GM12864 (cell line): ENCODE measurements at regions not wholly inside any gene's neighbourhood (a gene's known extent, or its start where the extent isn't known, plus 50 kb on each side); places are given as distances from the start of the nearest gene placed in this dataset.

Experiments used
- DNase-seq: peaks from one replicate; pipeline ENCODE4 v3.0.0-alpha.2; 2011; ENCODE audit warnings: low read depth
- H3K4me3 ChIP-seq: 2 replicates; pipeline ENCODE4 v1.5.1; 2011; ENCODE audit warnings: mild to moderate bottlenecking, low read depth, low read length, control low read depth
- TF ChIP-seq, protein P1 (sequence below): IDR thresholded peaks from 2 replicates; pipeline ENCODE4 v1.5.1; 2011; ENCODE audit warnings: low read depth, mild to moderate bottlenecking, moderate library complexity, low read length, control low read depth, inconsistent platforms; ENCODE audit errors: missing control alignments

DNA sequence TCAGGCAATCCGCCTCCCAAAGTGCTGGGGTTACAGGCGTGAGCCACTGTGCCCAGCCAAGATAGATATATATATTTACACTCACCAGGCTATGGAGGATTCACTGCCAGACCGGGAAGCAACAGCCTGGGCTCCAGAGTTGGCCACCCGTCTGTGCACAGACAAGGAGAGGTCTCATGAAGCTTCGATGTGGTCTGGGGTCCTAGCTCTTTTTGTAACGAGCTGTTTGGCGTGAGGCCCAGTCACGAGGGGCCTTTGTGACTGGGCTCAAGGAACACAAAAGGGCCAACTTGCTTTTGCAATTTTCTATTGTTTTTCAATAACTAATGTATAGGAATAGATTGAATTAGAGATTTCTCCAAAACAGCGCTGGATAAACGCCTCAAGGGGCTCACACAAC, 77.6 kb upstream of the EIF5 start:
- TF ChIP-seq, protein P1, sequence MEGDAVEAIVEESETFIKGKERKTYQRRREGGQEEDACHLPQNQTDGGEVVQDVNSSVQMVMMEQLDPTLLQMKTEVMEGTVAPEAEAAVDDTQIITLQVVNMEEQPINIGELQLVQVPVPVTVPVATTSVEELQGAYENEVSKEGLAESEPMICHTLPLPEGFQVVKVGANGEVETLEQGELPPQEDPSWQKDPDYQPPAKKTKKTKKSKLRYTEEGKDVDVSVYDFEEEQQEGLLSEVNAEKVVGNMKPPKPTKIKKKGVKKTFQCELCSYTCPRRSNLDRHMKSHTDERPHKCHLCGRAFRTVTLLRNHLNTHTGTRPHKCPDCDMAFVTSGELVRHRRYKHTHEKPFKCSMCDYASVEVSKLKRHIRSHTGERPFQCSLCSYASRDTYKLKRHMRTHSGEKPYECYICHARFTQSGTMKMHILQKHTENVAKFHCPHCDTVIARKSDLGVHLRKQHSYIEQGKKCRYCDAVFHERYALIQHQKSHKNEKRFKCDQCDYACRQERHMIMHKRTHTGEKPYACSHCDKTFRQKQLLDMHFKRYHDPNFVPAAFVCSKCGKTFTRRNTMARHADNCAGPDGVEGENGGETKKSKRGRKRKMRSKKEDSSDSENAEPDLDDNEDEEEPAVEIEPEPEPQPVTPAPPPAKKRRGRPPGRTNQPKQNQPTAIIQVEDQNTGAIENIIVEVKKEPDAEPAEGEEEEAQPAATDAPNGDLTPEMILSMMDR: no peak
- H3K4me3 ChIP-seq: no peak overlapping the region
- no peak for DNase-seq

DNA sequence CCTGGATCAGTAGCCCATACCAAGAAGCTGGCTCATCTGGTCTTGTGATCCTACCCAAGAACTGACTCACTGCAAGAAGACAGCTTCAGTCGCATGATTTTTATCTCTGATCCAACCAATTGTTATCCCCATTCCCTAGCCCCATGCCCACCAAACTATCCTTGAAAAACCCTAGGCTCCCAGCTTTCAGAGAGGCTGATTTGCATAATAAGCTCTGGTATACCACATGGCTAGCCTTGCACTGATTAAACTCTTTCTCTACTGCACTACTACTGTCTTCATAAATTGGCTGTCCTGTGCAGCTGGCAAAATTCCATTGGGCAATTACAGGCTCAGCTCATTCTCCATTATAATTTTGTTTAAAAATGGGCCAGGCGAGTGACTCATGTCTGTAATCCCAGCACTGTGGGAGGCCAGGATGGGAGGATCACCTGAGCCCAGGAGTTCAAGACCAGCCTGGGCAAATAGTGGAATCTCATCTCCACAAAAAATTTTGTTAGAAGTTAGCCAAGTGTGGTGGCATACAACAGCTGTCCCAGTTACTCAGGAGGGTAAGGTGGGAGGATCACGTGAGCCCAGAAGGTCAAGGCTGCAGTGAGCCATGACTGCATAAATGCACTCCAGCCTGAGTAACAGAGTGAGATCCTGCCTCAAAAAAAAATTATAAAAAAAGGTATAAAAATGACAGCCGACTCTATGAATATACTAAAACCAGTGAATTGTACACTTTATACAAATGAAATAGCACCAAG, 76.7 kb upstream of the EIF5 start:
- no peak for DNase-seq
- H3K4me3 ChIP-seq: no peak overlapping the region
- TF ChIP-seq, protein P1: no peak

DNA sequence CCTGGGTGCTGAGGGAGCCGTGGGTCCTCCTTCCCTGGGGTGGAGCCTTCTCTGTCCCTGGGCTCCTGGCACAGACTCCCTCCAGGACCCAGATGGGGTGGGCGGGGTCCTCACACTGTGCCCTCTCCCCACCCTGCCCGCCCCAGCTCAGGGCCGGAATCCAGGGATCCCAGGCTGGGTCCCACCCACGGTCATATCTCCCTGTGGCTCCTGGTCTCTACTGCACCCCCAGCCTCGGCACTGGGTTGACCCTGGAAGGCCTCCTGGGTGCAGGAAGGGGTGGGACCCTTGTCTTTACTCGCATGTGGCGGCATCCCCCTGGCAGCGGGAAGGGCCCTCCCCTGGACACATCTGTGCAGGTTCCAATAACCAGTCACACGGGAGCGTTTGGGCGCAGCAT, 75.8 kb upstream of the EIF5 start:
- H3K4me3 ChIP-seq: no peak overlapping the region
- TF ChIP-seq, protein P1: no peak
- DNase-seq: no peak

DNA sequence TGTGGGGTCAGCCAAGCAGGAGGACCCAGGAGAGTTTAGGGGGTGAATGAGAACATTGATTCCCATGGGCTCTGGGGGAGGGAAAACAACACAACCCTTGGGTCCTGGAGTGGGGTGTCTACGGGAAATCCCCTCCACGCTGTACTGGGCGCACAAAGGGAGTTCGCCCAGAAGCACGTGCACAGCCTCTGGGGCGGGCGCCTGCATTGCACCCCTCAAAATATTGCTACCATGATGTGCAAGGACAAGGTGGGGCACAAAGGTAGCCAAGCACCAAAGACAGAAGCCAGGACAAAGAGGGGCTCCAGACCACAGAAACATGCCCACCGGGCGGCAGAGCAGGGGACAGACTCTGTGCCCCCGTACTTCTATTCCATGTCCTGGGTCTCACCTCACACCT, 74.9 kb upstream of the EIF5 start:
- H3K4me3 ChIP-seq: no peak overlapping the region
- TF ChIP-seq, protein P1: no peak
- DNase-seq: no peak

DNA sequence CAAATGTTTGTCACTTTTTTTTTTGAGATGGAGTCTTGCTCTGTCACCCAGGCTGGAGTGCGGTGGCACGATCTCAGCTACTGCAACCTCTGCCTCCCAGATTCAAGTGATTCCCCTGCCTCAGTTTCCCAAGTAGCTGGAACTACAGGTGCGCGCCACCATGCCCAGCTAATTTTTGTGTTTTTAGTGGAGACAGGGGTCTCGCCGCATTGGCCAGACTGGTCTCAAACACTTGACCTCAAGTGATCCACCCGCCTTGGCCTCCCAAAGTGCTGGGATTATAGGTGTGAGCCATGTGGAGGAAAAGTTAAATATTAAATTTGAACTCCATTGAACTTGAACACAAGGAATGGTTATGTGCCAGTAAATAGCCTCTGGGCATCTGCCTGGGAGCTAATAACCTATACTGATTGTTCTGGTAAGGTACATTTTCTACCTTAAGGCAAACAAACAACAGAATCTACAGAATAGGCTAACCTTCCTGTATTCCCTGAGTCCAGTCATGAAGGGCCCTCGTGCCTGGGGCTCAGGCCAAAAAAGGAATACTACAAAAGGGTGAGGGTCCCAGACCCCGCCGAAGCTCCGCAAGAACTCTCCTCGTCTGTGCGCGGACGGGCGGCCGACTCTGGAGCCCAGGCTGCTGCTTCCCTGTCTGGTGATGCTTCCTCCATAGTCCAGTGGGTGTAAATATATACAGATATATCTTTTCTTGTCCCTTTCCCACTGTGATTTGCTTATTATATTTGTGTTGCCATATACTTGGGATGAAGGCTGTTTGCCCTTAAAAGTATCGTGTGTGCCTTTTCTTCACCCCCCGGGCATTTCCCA, 74.0 kb upstream of the EIF5 start:
- TF ChIP-seq, protein P1: no peak
- no peak overlapping the region for H3K4me3 ChIP-seq
- DNase-seq: no peak

DNA sequence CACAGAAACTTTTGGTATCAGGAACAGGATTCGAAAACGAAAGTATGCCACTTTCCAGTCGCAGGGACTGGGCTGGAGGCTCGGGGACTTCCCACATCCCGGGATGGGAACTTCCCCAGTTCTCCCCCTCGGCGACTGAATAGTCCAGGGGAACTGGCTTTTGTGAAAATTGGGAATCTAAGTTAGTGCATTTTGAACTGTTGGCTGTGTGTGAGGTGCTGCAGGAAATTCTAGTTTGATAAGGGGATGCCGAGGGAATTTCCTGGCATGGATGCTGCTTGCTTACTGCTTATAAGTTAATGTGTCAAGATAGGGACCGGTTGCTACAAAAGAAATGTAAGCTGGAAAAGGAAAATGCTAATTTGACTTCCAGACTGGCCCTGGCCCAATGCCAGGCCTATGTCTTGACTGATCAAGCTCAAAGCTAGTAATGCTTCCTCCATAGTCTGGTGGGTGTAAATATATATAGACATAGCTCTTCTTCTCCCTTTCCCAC, 73.4 kb upstream of the EIF5 start:
- no peak overlapping the region for H3K4me3 ChIP-seq
- TF ChIP-seq, protein P1: no peak
- DNase-seq: no peak
